NCI-H345 (cell line): ENCODE measurements at regions not wholly inside any gene's neighbourhood (a gene's known extent, or its start where the extent isn't known, plus 50 kb on each side); places are given as distances from the start of the nearest gene placed in this dataset.

Source experiments
- DNase-seq: peaks from one replicate; lab custom pipeline; 2025; lab: John Stamatoyannopoulos, UW

DNA sequence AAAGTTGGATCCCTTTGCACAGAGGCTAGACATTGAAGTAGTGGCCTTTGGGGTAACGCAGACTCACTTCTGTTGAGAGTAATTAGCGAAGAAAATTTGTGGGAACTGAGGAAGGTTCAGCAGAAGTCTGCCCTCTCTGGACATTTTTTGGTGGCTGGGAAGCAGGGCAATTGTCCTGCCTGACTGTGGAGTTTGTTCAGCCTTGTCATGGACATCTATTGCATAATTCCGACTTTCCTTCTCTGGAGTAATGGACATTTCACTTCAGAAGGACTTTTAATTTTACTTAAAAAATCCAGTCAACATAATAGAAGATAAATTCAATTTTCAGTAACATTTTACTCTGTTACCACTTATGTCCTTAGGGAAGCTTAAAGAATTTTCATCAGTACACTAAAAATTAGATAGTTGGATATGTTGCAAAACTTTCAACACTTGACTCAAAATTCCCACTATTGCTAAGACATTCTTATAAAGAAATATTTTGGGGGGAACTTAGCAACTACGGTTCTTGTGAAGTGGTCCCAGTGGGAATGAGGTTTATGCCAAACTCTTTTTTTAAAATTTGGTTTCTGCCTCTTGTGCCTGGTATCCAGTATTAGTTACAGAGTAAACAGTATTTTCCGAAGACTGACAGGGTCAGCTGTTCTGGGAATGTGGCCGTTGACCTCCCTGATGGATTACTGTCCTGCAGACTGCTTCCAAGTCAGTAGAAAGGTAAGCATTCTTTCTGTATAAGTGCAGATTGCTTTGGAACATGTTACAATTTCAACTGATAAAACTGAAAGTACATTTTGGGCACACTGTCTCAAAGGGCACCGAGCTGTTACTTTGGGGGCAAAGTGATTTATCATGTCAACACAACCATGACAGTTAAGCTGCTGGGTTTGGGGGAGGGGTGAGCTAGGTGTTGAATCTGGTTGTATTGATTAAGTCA lies 100.6 kb upstream of the MLIP start:
- no peak for DNase-seq

- no peak for DNase-seq
Observed at GRCh38 chr6:54011277-54011648, 100.0 kb upstream of the MLIP start.

DNA sequence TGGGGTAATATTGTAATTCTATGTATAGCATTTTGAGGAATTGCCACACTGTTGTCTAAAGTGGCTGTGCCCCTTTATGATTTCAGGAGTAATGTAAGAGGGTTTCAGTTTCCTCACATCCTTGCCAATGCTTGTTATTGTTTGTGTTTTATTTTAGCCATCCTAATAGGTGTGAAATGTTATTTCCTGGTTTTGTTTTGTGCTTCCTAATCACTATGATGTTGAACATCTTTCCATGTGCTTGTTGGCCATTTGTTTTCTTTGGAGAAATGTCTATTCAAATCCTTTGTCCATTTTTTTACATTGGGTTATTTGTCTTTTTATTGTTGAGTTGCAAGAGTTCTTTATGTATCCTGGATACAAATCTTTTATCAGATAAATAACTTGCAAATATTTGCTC lies 97.3 kb upstream of the MLIP start:
- no peak for DNase-seq

DNA sequence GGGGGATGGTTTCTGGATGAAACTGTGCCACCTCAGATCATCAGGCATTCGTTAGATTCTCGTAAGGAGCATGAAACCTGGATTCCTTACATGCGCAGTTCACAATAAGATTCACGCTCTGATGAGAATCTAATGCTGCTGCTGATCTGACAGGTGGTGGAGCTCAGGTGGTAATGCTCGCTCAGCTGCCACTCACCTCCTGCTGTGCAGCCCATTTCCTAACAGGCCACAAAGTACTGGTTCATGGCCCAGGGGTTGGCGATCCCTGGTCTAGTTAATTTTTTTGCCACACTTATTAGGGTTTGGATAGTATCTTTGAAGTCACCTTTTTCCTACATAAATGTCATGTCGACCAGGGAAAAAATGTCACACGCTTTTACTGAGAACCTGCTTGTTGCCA lies 96.8 kb upstream of the MLIP start:
- peak; percentile 5 for DNase-seq

- no peak for DNase-seq
Observed at GRCh38 chr6:54017877-54018276, 93.4 kb upstream of the MLIP start.

GRCh38 chr6:54018722-54019121 lies 92.5 kb upstream of the MLIP start:
- no peak for DNase-seq

DNA sequence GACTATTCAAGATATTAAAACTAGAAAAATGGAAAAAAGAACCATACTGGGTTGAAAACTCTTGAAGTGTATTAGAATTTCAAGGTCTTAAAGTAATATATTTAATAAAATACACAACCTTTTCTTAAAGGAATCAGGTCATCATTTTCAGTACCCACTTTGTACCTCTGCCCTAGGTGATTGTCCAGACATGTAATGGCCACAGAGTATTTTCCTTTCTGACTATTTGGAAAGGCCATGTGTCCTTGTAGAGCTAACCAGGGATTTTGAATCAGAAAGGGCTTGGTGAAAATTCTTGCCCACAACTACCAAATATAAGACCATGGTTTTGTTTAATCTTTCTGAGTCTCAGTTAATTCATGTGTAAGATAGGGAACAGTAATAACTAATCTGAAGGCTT lies 91.4 kb upstream of the MLIP start:
- DNase-seq = no peak

GRCh38 chr6:54020334-54020733 lies 90.9 kb upstream of the MLIP start:
- no peak for DNase-seq

DNA sequence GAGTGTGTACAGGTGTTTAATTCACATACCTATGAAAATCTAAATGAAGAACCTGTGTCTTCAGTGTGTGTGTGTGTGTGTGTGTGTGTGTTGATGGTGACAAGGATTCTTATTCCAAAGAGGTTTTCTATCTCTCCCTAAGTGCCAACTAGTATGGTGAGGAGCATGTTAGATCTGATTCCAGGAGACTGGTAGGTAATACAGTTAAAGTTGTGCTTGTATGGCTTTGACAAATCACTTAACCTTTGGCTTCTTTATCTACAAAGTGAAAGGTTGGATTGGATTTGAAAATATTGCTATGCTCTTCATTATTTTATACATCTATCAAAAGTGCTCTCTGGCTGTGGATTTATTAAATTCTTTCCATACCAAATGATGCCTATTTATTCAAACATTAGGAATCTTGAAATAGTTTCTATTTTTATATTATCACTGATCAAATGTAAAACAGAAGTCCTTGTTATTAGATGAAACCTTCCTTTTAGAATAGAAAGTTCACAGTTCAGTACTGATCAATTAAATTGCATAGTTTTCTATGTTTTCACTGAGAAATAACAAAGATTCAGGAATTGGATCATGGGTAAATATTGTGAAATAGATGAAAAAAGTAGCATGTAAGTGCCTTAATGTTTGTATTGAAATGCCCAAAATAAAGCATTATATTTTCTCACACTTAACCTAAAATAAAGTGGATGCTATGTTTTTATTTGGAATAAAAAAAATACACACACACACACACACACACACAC lies 84.4 kb upstream of the MLIP start:
- DNase-seq = no peak

DNA sequence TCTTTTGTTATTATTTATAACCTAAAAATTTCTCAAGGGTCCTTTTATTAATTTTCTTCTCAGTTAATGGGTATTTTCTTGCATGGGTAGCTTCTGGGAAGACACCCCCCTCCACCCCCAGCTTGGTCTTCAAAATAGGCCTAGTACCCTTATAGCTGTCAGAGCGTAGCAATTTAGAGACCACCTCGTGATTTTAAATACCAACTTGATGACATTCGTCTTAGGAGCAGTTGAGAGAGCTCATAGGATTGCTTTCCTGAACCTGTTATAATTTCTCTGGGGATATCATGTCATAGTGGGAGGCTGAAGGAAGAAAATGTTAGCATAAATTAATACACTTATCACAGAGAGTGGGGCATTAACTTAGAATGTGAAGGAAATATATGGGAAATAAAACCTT lies 83.1 kb upstream of the MLIP start:
- DNase-seq = no peak

DNA sequence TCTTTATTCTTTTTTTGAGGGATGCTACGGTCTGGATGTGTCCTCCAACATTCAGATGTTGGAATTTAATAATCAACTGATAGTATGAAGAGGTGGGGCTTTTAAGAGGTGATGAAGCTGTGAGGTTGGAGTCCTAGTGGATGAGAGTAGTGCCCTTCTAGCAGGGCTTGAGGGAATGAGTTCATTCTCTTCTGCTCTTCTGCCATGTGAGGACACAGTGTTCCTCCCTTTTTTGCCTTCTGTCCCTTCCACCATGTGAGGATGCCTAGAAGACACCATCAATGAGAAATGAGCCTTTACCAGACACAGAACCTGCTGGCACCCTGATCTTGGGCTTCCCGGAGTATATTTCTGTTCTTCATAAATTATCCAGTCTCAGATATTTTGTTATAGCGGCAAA lies 82.1 kb upstream of the MLIP start:
- DNase-seq = no peak

DNA sequence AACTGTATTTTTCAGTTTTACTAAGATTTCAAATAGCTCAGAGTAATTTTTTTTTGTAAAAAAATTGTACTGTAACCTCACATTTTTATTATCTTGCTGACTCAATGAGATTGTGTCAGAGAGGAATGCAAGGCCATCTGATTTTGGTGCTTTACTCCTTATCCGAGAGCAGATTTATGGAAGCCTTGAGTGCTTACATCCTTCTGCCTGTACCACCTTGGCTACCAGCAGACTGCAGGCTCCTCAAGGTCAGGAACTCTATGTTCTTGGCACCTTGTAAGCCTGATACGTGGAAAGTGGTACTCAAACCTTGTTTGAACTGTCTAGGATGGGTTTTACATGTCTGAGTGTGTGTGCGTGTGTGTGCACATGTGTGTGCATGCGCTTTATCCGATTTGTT lies 80.1 kb upstream of the MLIP start:
- no peak for DNase-seq

DNA sequence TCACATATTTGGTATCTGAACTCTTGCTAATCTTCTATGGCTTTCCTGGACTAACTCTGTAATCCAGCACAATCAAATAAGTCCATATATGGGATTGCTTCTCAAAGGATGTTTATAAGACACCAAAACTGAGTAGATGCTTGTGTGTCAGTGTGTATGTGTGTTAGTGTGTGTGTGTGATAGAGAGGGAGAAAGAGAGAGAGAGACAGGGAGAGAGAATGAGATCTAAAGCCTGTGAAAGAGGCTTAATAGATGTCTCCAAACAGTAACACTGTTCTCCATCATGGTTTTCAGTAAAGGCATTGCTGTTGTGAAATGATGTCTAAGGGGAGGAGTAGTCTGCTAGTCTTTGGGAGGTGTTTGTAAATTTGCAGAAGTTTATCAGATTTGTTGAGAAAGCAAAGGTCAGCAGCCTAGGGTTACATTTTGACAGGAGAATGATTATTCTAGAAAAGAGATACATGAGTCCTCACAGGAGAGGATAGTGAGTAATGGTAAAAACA lies 73.9 kb upstream of the MLIP start:
- no peak for DNase-seq

- DNase-seq = no peak
Observed at GRCh38 chr6:54040545-54040944, 70.7 kb upstream of the MLIP start.

DNA sequence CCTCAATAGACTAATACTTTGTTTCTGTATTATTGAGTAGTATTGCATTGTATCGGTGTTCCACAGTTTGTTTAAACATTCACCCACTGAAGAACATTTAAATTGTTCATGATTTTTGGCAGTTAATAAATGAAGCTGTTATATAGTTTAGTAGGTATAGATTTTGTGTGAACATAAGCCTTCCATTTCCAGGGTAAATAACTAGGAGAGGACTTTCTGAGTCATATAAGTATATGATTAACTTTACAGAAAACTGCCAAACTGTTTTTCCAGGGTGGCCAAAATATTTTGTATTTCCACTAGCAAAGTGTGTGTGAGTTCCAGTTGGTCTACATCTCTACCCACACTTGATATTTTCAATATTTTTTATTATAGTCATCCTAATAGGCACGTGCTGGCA lies 70.0 kb upstream of the MLIP start:
- no peak for DNase-seq

GRCh38 chr6:54043360-54043759 lies 67.9 kb upstream of the MLIP start:
- DNase-seq = no peak

DNA sequence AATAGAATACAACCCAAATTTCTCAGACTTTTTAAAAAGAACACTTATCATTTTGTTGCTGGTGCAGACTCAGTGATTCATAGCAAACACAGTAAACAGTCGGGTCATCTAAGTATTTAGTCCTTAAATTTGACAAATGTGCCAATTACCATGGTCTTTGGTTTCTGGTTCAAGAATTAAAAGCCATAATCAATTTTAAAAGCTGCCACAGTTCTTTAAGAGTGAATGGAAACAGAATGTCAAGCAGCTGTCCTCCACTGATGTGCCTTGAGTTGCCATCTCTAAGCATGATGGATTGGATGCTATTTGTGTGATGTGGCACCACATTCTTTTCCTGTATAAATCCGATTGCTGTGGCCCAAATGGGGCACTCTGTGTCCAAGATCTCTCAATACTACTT lies 67.2 kb upstream of the MLIP start:
- DNase-seq = no peak

- DNase-seq = no peak
Observed at GRCh38 chr6:54048782-54049181, 62.5 kb upstream of the MLIP start.

DNA sequence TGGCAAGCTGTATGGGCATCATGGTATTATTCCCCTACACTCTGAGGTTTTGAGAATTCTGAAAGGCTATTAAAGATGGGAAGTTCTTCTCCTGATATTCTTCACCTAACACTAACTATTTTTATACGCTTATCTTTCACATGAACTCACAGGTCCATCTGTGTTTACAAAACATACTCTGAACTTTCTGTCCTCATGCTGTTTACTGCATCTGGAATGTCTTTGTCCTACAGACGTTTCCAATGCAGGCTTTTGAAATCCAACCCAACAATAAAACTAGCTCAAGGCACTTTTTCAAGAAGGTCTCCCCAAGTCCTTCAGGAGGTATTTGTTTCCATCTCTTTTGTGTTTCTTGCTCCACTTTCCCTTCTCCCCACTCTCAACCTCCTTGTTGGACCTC lies 60.5 kb upstream of the MLIP start:
- DNase-seq = no peak

GRCh38 chr6:54053881-54054391 lies 57.3 kb upstream of the MLIP start:
- DNase-seq = no peak

DNA sequence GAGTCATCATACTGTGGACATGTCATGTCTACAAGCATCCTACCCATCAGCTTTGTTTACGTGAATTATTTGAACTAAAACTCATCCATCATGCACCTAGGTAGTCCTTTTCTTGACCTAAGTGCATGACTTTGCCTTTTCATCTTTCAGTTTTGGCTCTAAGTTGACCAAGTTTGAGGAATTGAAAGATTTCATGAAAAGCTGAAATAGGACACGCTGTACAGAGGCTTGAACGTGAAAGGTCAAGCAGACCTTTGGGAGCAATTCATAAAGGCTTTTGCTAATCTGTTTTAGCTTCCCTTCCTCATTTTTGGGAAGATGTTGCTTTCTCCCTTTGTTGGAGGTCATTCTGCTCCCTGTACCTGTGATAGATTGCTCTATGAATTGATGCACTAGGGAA lies 55.1 kb upstream of the MLIP start:
- no peak for DNase-seq

DNA sequence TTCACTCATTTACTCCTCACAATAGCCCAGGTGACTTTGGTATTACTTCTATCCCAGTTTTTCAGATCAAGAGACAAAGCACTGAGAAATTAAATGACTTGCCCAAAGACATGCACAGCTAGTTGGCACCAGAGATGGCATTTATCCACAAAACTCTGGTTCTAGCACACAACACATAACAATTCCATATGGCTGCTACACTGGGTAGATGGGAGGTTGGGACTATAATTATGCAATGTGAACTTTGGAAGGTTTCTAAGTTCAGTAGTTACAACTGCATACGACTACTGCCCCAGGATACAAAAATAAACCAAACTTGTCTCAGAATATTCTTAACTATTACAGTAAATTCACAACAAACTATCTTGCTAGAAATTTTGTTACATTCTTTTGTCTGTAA lies 54.2 kb upstream of the MLIP start:
- no peak for DNase-seq

DNA sequence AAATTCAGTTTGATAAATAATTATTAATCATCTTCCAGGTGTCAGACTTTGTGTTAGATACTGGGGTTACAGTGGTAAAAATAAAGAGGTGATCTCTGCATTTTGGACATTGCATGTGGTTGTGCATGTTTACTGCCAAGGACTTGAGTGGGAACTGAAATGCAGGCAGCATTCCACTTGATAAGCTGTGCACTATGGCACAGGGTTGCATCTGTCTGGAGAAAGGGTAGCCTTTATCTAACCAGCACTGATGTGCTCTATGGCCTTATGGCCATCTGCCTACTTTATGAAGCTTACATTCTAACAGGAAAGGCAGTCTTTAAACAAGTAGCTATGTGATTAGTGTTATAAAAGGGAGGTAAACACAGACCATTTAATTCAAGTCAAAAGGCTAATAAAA lies 53.0 kb upstream of the MLIP start:
- no peak for DNase-seq
